H9 (cell line): ENCODE measurements at regions not wholly inside any gene's neighbourhood (a gene's known extent, or its start where the extent isn't known, plus 50 kb on each side); places are given as distances from the start of the nearest gene placed in this dataset.

Source experiments
- DNase-seq: peaks from one replicate; pipeline ENCODE4 v3.0.0-alpha.2; 2017
- H2AFZ ChIP-seq: one replicate; pipeline ENCODE4 v1.6.1; 2013; ENCODE audit warnings: mild to moderate bottlenecking, low read length, control low read depth, moderate library complexity
- H2AK5ac ChIP-seq: 2 replicates; pipeline ENCODE4 v1.6.1; 2013; ENCODE audit warnings: low read length, control low read depth, mixed read lengths; ENCODE audit not compliant: insufficient read length
- H2BK120ac ChIP-seq: one replicate; pipeline ENCODE4 v1.6.1; 2013; ENCODE audit warnings: low read depth, mild to moderate bottlenecking, low read length, control low read depth, inconsistent platforms; ENCODE audit not compliant: poor library complexity, severe bottlenecking
- H2BK12ac ChIP-seq: 2 replicates; pipeline ENCODE4 v1.6.1; 2013; ENCODE audit warnings: low read length, control low read depth, mixed read lengths, low read depth; ENCODE audit not compliant: insufficient read length
- H2BK15ac ChIP-seq: 2 replicates; pipeline ENCODE4 v1.6.1; 2013; ENCODE audit warnings: low read depth, low read length, control low read depth
- H2BK20ac ChIP-seq: one replicate; pipeline ENCODE4 v1.6.1; 2013; ENCODE audit warnings: low read depth, mild to moderate bottlenecking, low read length, control low read depth, inconsistent platforms; ENCODE audit not compliant: poor library complexity, severe bottlenecking
- H2BK5ac ChIP-seq: 2 replicates; pipeline ENCODE4 v1.6.1; 2013; ENCODE audit warnings: low read length, control low read depth, mixed read lengths; ENCODE audit not compliant: insufficient read length
- H3K14ac ChIP-seq: 2 replicates; pipeline ENCODE4 v1.6.1; 2013; ENCODE audit warnings: low read length, control low read depth; ENCODE audit not compliant: insufficient read depth
- H3K18ac ChIP-seq: 2 replicates; pipeline ENCODE4 v1.6.1; 2013; ENCODE audit warnings: low read depth, mild to moderate bottlenecking, mixed read lengths, low read length, control low read depth; ENCODE audit not compliant: insufficient read length
- H3K23ac ChIP-seq: 2 replicates; pipeline ENCODE4 v1.6.1; 2013; ENCODE audit warnings: low read length, control low read depth, mixed read lengths, low read depth; ENCODE audit not compliant: insufficient read length
- H3K23me2 ChIP-seq: 2 replicates; pipeline ENCODE4 v1.6.1; 2013; ENCODE audit warnings: low read depth, mild to moderate bottlenecking, mixed read lengths, low read length, control low read depth; ENCODE audit not compliant: insufficient read length, poor library complexity, severe bottlenecking
- H3K27ac ChIP-seq: 2 replicates; pipeline ENCODE4 v1.5.1; 2013; ENCODE audit warnings: low read length, control low read depth, mixed read lengths, low read depth; ENCODE audit not compliant: insufficient read length
- H3K27me3 ChIP-seq: 2 replicates; pipeline ENCODE4 v1.6.1; 2013; ENCODE audit warnings: low read length, control low read depth, inconsistent platforms; ENCODE audit not compliant: insufficient read depth
- H3K4ac ChIP-seq: 2 replicates; pipeline ENCODE4 v1.6.1; 2013; ENCODE audit warnings: low read depth, mild to moderate bottlenecking, control low read depth, inconsistent platforms, low read length, moderate library complexity
- H3K4me1 ChIP-seq: 2 replicates; pipeline ENCODE4 v1.6.1; 2013; ENCODE audit warnings: low read length, control low read depth, inconsistent platforms; ENCODE audit not compliant: insufficient read depth
- H3K4me2 ChIP-seq: 2 replicates; pipeline ENCODE4 v1.6.1; 2013; ENCODE audit warnings: low read length, control low read depth, mixed read lengths; ENCODE audit not compliant: insufficient read length, insufficient read depth
- H3K56ac ChIP-seq: 2 replicates; pipeline ENCODE4 v1.6.1; 2013; ENCODE audit warnings: low read depth, mild to moderate bottlenecking, mixed read lengths, low read length, control low read depth; ENCODE audit not compliant: insufficient read length
- H3K79me1 ChIP-seq: 2 replicates; pipeline ENCODE4 v1.6.1; 2013; ENCODE audit warnings: low read depth, mild to moderate bottlenecking, moderate library complexity, low read length, control low read depth, inconsistent platforms; ENCODE audit not compliant: insufficient read depth, poor library complexity, severe bottlenecking
- H3K79me2 ChIP-seq: 2 replicates; pipeline ENCODE4 v1.6.1; 2013; ENCODE audit warnings: low read length, control low read depth, inconsistent platforms; ENCODE audit not compliant: insufficient read depth
- H3K9ac ChIP-seq: 2 replicates; pipeline ENCODE4 v1.6.1; 2013; ENCODE audit warnings: low read length, control low read depth, mixed read lengths; ENCODE audit not compliant: insufficient read length; ENCODE audit errors: extremely low read depth
- H3K9me3 ChIP-seq: one replicate; pipeline ENCODE4 v1.6.1; 2013; ENCODE audit warnings: low read depth, low read length, inconsistent platforms; ENCODE audit not compliant: control insufficient read depth
- H3T11ph ChIP-seq: one replicate; pipeline ENCODE4 v1.6.1; 2013; ENCODE audit warnings: mild to moderate bottlenecking, low read length, control low read depth, inconsistent platforms
- H4K20me1 ChIP-seq: one replicate; pipeline ENCODE4 v1.6.1; 2013; ENCODE audit not compliant: control insufficient read depth, insufficient read length, insufficient read depth
- H4K5ac ChIP-seq: 2 replicates; pipeline ENCODE4 v1.6.1; 2013; ENCODE audit warnings: low read depth, mild to moderate bottlenecking, mixed read lengths, low read length, control low read depth; ENCODE audit not compliant: insufficient read length
- H4K8ac ChIP-seq: replicated peaks from 2 replicates; pipeline ENCODE4 v1.6.1; 2013; ENCODE audit warnings: low read length, control low read depth, mixed read lengths, low read depth; ENCODE audit not compliant: insufficient read length
- H4K91ac ChIP-seq: 2 replicates; pipeline ENCODE4 v1.6.1; 2013; ENCODE audit warnings: low read depth, mild to moderate bottlenecking, moderate library complexity, mixed read lengths, low read length, control low read depth; ENCODE audit not compliant: insufficient read length
- H3K27ac Mint-ChIP-seq, 3 experiments: 2 replicates in 2 of 3; 3 replicates in 1 of 3; pipeline ENCODE4 v1.8.0; 2020 to 2021; ENCODE audit warnings: mixed read lengths in 3 of 3, mild to moderate bottlenecking in 1 of 3, moderate library complexity in 1 of 3
- H3K27me3 Mint-ChIP-seq: 2 replicates; pipeline ENCODE4 v1.8.0; 2021; ENCODE audit warnings: low read depth, mild to moderate bottlenecking, moderate library complexity, mixed read lengths
- H3K36me3 Mint-ChIP-seq, 3 experiments: 2 replicates in 2 of 3; 3 replicates in 1 of 3; pipeline ENCODE4 v1.8.0; 2020 to 2021; ENCODE audit warnings: low read depth in 3 of 3, mixed read lengths in 3 of 3; ENCODE audit not compliant: insufficient read depth in 1 of 3
- H3K4me1 Mint-ChIP-seq, 2 experiments: 2 replicates each; pipeline ENCODE4 v1.8.0; 2020; ENCODE audit warnings: mixed read lengths in 2 of 2
- H3K4me3 Mint-ChIP-seq, 2 experiments: 2 replicates in 1 of 2; 3 replicates in 1 of 2; pipeline ENCODE4 v1.8.0; 2020 to 2021; ENCODE audit warnings: mild to moderate bottlenecking in 2 of 2, mixed read lengths in 2 of 2, moderate library complexity in 1 of 2
- H3K9me3 Mint-ChIP-seq, 2 experiments: 2 replicates in 1 of 2; 3 replicates in 1 of 2; pipeline ENCODE4 v1.8.0; 2020; ENCODE audit warnings: mild to moderate bottlenecking in 2 of 2, mixed read lengths in 2 of 2, moderate library complexity in 1 of 2
- CTCF ChIP-seq: fragments of 200-600 bp; sonication (generic); conservative IDR thresholded peaks from 3 replicates; pipeline ENCODE4 v1.8.0; 2021; ENCODE audit warnings: antibody characterized with exemption, mild to moderate bottlenecking
- WGBS: extraction: QIAGEN DNeasy Blood & Tissue Kit; methylation state at CpG from one replicate; pipeline ENCODE4 v1.1.7; 2013; ENCODE audit warnings: missing lambda C conversion rate, low lambda C conversion rate, mixed read lengths; ENCODE audit not compliant: insufficient read length; ENCODE audit errors: extremely low coverage; 5-methylcytosine and 5-hydroxymethylcytosine counted together

GRCh38 chr10:29127731-29128130 lies 161.1 kb upstream of the LYZL1 start:
- Mint-ChIP-seq H3K9me3 (0 out of 5 replicates have a peak, but pooled peaks cover 0 to 4% of the 10 kb centered on the region in 2 experiments), H3K27me3 (no peaks in the 10 kb centered on the region), H3K27ac (no peak overlapping the region; a peak in 1 of 7 replicates), H3K4me1 (peaks cover 22 to 30% of the 10 kb centered on the region in 2 experiments), H3K4me3 (no peak overlapping the region), H3K36me3 (no peaks in the 10 kb centered on the region; a peak in 1 of 7 replicates)
- no peak overlapping the region for H3K4me2 ChIP-seq
- H2BK20ac ChIP-seq, result no peak overlapping the region
- H2BK120ac ChIP-seq, result no peak overlapping the region
- H2BK15ac ChIP-seq, result no peak overlapping the region
- H3K56ac ChIP-seq, result no peak overlapping the region
- no peaks in the 10 kb centered on the region for H3K79me2 ChIP-seq
- H4K20me1 ChIP-seq, result no peaks in the 10 kb centered on the region
- no peaks in the 10 kb centered on the region for H3K9me3 ChIP-seq
- H3K23ac ChIP-seq, result no peak overlapping the region
- H3K79me1 ChIP-seq, result no peaks in the 10 kb centered on the region
- H3T11ph ChIP-seq, result no peak overlapping the region
- H3K9ac ChIP-seq, result no peak overlapping the region
- no peaks in the 10 kb centered on the region for H3K27me3 ChIP-seq
- no CpG with 5 or more reads among the region's 3 CpGs for WGBS
- no peak overlapping the region for H2AFZ ChIP-seq
- no peak overlapping the region for H2BK12ac ChIP-seq
- H4K5ac ChIP-seq, result no peak overlapping the region
- no peak overlapping the region for H3K27ac ChIP-seq
- TF ChIP-seq CTCF, result no peak
- no peak overlapping the region for H4K8ac ChIP-seq
- H3K4ac ChIP-seq, result no peak overlapping the region
- H2AK5ac ChIP-seq, result no peak overlapping the region
- no peak for DNase-seq
- no peaks in the 10 kb centered on the region for H3K23me2 ChIP-seq
- no peak overlapping the region for H2BK5ac ChIP-seq
- H3K4me1 ChIP-seq, result peaks cover 3% of the 10 kb centered on the region; the same call in 1 of the 2 replicates
- no peak overlapping the region for H3K18ac ChIP-seq
- H4K91ac ChIP-seq, result no peak overlapping the region
- no peak overlapping the region for H3K14ac ChIP-seq
